ENCODE measurements at regions not wholly inside any gene's neighbourhood (a gene's known extent, or its start where the extent isn't known, plus 50 kb on each side); places are given as distances from the start of the nearest gene placed in this dataset. TPM values are rescaled to one million over a fixed set of nuclear protein-coding genes. Genes with fewer than 3 reads are reported as not detected.

Small RNAs in the stretch of these regions (small RNA-seq; reads per million reads assigned to genes)
- not detected for gene AC126177.5 (ENCODE audit: low read depth)
